H9 (cell line): ENCODE measurements at regions not wholly inside any gene's neighbourhood (a gene's known extent, or its start where the extent isn't known, plus 50 kb on each side); places are given as distances from the start of the nearest gene placed in this dataset.
A peak's percentile ranks its signal among the peaks of the same experiment; 100 is the strongest.

Experiments used
- DNase-seq: peaks from one replicate; pipeline ENCODE4 v3.0.0-alpha.2; 2017
- H2AFZ ChIP-seq: one replicate; pipeline ENCODE4 v1.6.1; 2013; ENCODE audit warnings: mild to moderate bottlenecking, low read length, control low read depth, moderate library complexity
- H2AK5ac ChIP-seq: 2 replicates; pipeline ENCODE4 v1.6.1; 2013; ENCODE audit warnings: low read length, control low read depth, mixed read lengths; ENCODE audit not compliant: insufficient read length
- H2BK120ac ChIP-seq: one replicate; pipeline ENCODE4 v1.6.1; 2013; ENCODE audit warnings: low read depth, mild to moderate bottlenecking, low read length, control low read depth, inconsistent platforms; ENCODE audit not compliant: poor library complexity, severe bottlenecking
- H2BK12ac ChIP-seq: 2 replicates; pipeline ENCODE4 v1.6.1; 2013; ENCODE audit warnings: low read length, control low read depth, mixed read lengths, low read depth; ENCODE audit not compliant: insufficient read length
- H2BK15ac ChIP-seq: 2 replicates; pipeline ENCODE4 v1.6.1; 2013; ENCODE audit warnings: low read depth, low read length, control low read depth
- H2BK20ac ChIP-seq: one replicate; pipeline ENCODE4 v1.6.1; 2013; ENCODE audit warnings: low read depth, mild to moderate bottlenecking, low read length, control low read depth, inconsistent platforms; ENCODE audit not compliant: poor library complexity, severe bottlenecking
- H2BK5ac ChIP-seq: 2 replicates; pipeline ENCODE4 v1.6.1; 2013; ENCODE audit warnings: low read length, control low read depth, mixed read lengths; ENCODE audit not compliant: insufficient read length
- H3K14ac ChIP-seq: 2 replicates; pipeline ENCODE4 v1.6.1; 2013; ENCODE audit warnings: low read length, control low read depth; ENCODE audit not compliant: insufficient read depth
- H3K18ac ChIP-seq: 2 replicates; pipeline ENCODE4 v1.6.1; 2013; ENCODE audit warnings: low read depth, mild to moderate bottlenecking, mixed read lengths, low read length, control low read depth; ENCODE audit not compliant: insufficient read length
- H3K23ac ChIP-seq: 2 replicates; pipeline ENCODE4 v1.6.1; 2013; ENCODE audit warnings: low read length, control low read depth, mixed read lengths, low read depth; ENCODE audit not compliant: insufficient read length
- H3K23me2 ChIP-seq: 2 replicates; pipeline ENCODE4 v1.6.1; 2013; ENCODE audit warnings: low read depth, mild to moderate bottlenecking, mixed read lengths, low read length, control low read depth; ENCODE audit not compliant: insufficient read length, poor library complexity, severe bottlenecking
- H3K27ac ChIP-seq: 2 replicates; pipeline ENCODE4 v1.5.1; 2013; ENCODE audit warnings: low read length, control low read depth, mixed read lengths, low read depth; ENCODE audit not compliant: insufficient read length
- H3K27me3 ChIP-seq: 2 replicates; pipeline ENCODE4 v1.6.1; 2013; ENCODE audit warnings: low read length, control low read depth, inconsistent platforms; ENCODE audit not compliant: insufficient read depth
- H3K4ac ChIP-seq: 2 replicates; pipeline ENCODE4 v1.6.1; 2013; ENCODE audit warnings: low read depth, mild to moderate bottlenecking, control low read depth, inconsistent platforms, low read length, moderate library complexity
- H3K4me1 ChIP-seq: 2 replicates; pipeline ENCODE4 v1.6.1; 2013; ENCODE audit warnings: low read length, control low read depth, inconsistent platforms; ENCODE audit not compliant: insufficient read depth
- H3K4me2 ChIP-seq: 2 replicates; pipeline ENCODE4 v1.6.1; 2013; ENCODE audit warnings: low read length, control low read depth, mixed read lengths; ENCODE audit not compliant: insufficient read length, insufficient read depth
- H3K56ac ChIP-seq: 2 replicates; pipeline ENCODE4 v1.6.1; 2013; ENCODE audit warnings: low read depth, mild to moderate bottlenecking, mixed read lengths, low read length, control low read depth; ENCODE audit not compliant: insufficient read length
- H3K79me1 ChIP-seq: 2 replicates; pipeline ENCODE4 v1.6.1; 2013; ENCODE audit warnings: low read depth, mild to moderate bottlenecking, moderate library complexity, low read length, control low read depth, inconsistent platforms; ENCODE audit not compliant: insufficient read depth, poor library complexity, severe bottlenecking
- H3K79me2 ChIP-seq: 2 replicates; pipeline ENCODE4 v1.6.1; 2013; ENCODE audit warnings: low read length, control low read depth, inconsistent platforms; ENCODE audit not compliant: insufficient read depth
- H3K9ac ChIP-seq: 2 replicates; pipeline ENCODE4 v1.6.1; 2013; ENCODE audit warnings: low read length, control low read depth, mixed read lengths; ENCODE audit not compliant: insufficient read length; ENCODE audit errors: extremely low read depth
- H3K9me3 ChIP-seq: one replicate; pipeline ENCODE4 v1.6.1; 2013; ENCODE audit warnings: low read depth, low read length, inconsistent platforms; ENCODE audit not compliant: control insufficient read depth
- H3T11ph ChIP-seq: one replicate; pipeline ENCODE4 v1.6.1; 2013; ENCODE audit warnings: mild to moderate bottlenecking, low read length, control low read depth, inconsistent platforms
- H4K20me1 ChIP-seq: one replicate; pipeline ENCODE4 v1.6.1; 2013; ENCODE audit not compliant: control insufficient read depth, insufficient read length, insufficient read depth
- H4K5ac ChIP-seq: 2 replicates; pipeline ENCODE4 v1.6.1; 2013; ENCODE audit warnings: low read depth, mild to moderate bottlenecking, mixed read lengths, low read length, control low read depth; ENCODE audit not compliant: insufficient read length
- H4K8ac ChIP-seq: replicated peaks from 2 replicates; pipeline ENCODE4 v1.6.1; 2013; ENCODE audit warnings: low read length, control low read depth, mixed read lengths, low read depth; ENCODE audit not compliant: insufficient read length
- H4K91ac ChIP-seq: 2 replicates; pipeline ENCODE4 v1.6.1; 2013; ENCODE audit warnings: low read depth, mild to moderate bottlenecking, moderate library complexity, mixed read lengths, low read length, control low read depth; ENCODE audit not compliant: insufficient read length
- H3K27ac Mint-ChIP-seq, 3 experiments: 2 replicates in 2 of 3; 3 replicates in 1 of 3; pipeline ENCODE4 v1.8.0; 2020 to 2021; ENCODE audit warnings: mixed read lengths in 3 of 3, mild to moderate bottlenecking in 1 of 3, moderate library complexity in 1 of 3
- H3K27me3 Mint-ChIP-seq: 2 replicates; pipeline ENCODE4 v1.8.0; 2021; ENCODE audit warnings: low read depth, mild to moderate bottlenecking, moderate library complexity, mixed read lengths
- H3K36me3 Mint-ChIP-seq, 3 experiments: 2 replicates in 2 of 3; 3 replicates in 1 of 3; pipeline ENCODE4 v1.8.0; 2020 to 2021; ENCODE audit warnings: low read depth in 3 of 3, mixed read lengths in 3 of 3; ENCODE audit not compliant: insufficient read depth in 1 of 3
- H3K4me1 Mint-ChIP-seq, 2 experiments: 2 replicates each; pipeline ENCODE4 v1.8.0; 2020; ENCODE audit warnings: mixed read lengths in 2 of 2
- H3K4me3 Mint-ChIP-seq, 2 experiments: 2 replicates in 1 of 2; 3 replicates in 1 of 2; pipeline ENCODE4 v1.8.0; 2020 to 2021; ENCODE audit warnings: mild to moderate bottlenecking in 2 of 2, mixed read lengths in 2 of 2, moderate library complexity in 1 of 2
- H3K9me3 Mint-ChIP-seq, 2 experiments: 2 replicates in 1 of 2; 3 replicates in 1 of 2; pipeline ENCODE4 v1.8.0; 2020; ENCODE audit warnings: mild to moderate bottlenecking in 2 of 2, mixed read lengths in 2 of 2, moderate library complexity in 1 of 2
- CTCF ChIP-seq: fragments of 200-600 bp; sonication (generic); conservative IDR thresholded peaks from 3 replicates; pipeline ENCODE4 v1.8.0; 2021; ENCODE audit warnings: antibody characterized with exemption, mild to moderate bottlenecking
- WGBS: extraction: QIAGEN DNeasy Blood & Tissue Kit; methylation state at CpG from one replicate; pipeline ENCODE4 v1.1.7; 2013; ENCODE audit warnings: missing lambda C conversion rate, low lambda C conversion rate, mixed read lengths; ENCODE audit not compliant: insufficient read length; ENCODE audit errors: extremely low coverage; 5-methylcytosine and 5-hydroxymethylcytosine counted together

- no peaks in the 10 kb centered on the region for H3K27me3 ChIP-seq
- peak; percentile 22; the same call in 1 of the 3 replicates for TF ChIP-seq CTCF
- peaks cover 2% of the 10 kb centered on the region; the same call in 1 of the 2 replicates for H3K4me1 ChIP-seq
- H3K56ac ChIP-seq: no peak overlapping the region
- no peak overlapping the region for H2BK120ac ChIP-seq
- H3K4me2 ChIP-seq: no peak overlapping the region
- no peak overlapping the region for H3K9ac ChIP-seq
- Mint-ChIP-seq H3K27ac (peak overlapping the region in 1 of 3 experiments; percentile 76; a peak in 1 of 7 replicates), H3K4me1 (peaks cover 30 to 41% of the 10 kb centered on the region in 2 experiments), H3K27me3 (peaks cover 39% of the 10 kb centered on the region), H3K4me3 (no peak overlapping the region), H3K36me3 (peaks cover 0 to 4% (median 0%) of the 10 kb centered on the region in 3 experiments; a peak in 4 of 7 replicates), H3K9me3 (peaks cover 0 to 6% of the 10 kb centered on the region in 2 experiments; a peak in 4 of 5 replicates)
- peak; percentile 26 for DNase-seq
- H2BK20ac ChIP-seq: no peak overlapping the region
- no peaks in the 10 kb centered on the region for H3K23me2 ChIP-seq
- no peak overlapping the region for H3K18ac ChIP-seq
- no peak overlapping the region for H2BK5ac ChIP-seq
- no peak overlapping the region for H4K91ac ChIP-seq
- H2AFZ ChIP-seq: no peak overlapping the region
- no CpG with 5 or more reads among the region's 22 CpGs for WGBS
- no peak overlapping the region for H2BK15ac ChIP-seq
- no peaks in the 10 kb centered on the region for H3K79me2 ChIP-seq
- no peak overlapping the region for H4K5ac ChIP-seq
- no peak overlapping the region for H3K23ac ChIP-seq
- H3T11ph ChIP-seq: no peak overlapping the region
- H3K79me1 ChIP-seq: no peaks in the 10 kb centered on the region
- H2BK12ac ChIP-seq: no peak overlapping the region
- H2AK5ac ChIP-seq: no peak overlapping the region
- no peak overlapping the region for H3K27ac ChIP-seq
- no peak overlapping the region; the same call in 1 of the 2 replicates for H3K14ac ChIP-seq
- no peaks in the 10 kb centered on the region for H4K20me1 ChIP-seq
- H3K4ac ChIP-seq: no peak overlapping the region
- no peaks in the 10 kb centered on the region for H3K9me3 ChIP-seq
- no peak overlapping the region for H4K8ac ChIP-seq
Observed at GRCh38 chr14:101224356-101225156, 321.0 kb upstream of the RTL1 start.
